ENCODE measurements at regions not wholly inside any gene's neighbourhood (a gene's known extent, or its start where the extent isn't known, plus 50 kb on each side); places are given as distances from the start of the nearest gene placed in this dataset.

GRCh38 chr10:107715565-107715964, 551.1 kb upstream of the SORCS1 start:
- ChIA-PET POLR2A (no interaction called here), CTCF (no interaction called here)
- Mint-ChIP-seq H3K4me1 (no peaks in the 10 kb centered on the region), H3K4me3 (no peak overlapping the region), H3K27me3 (no peaks in the 10 kb centered on the region), H3K27ac (no peak overlapping the region), H3K9me3 (peaks cover 2% of the 10 kb centered on the region), H3K36me3 (ENCODE audit: low read depth) (no peaks in the 10 kb centered on the region)
- DNase-seq (no peak), ATAC-seq (ENCODE audit: low read depth) (no peak)
- intact Hi-C loops (cut with micrococcal nuclease) = no loop called here
- no peak for TF ChIP-seq CTCF (IDR thresholded peaks at IDR 0.05)

GRCh38 chr10:107708981-107709380, 544.5 kb upstream of the SORCS1 start:
- intact Hi-C loops (cut with micrococcal nuclease) = no loop called here
- Mint-ChIP-seq H3K27me3 (no peaks in the 10 kb centered on the region), H3K36me3 (ENCODE audit: low read depth) (no peaks in the 10 kb centered on the region), H3K27ac (no peak overlapping the region), H3K4me3 (no peak overlapping the region), H3K4me1 (no peaks in the 10 kb centered on the region), H3K9me3 (peaks cover 4% of the 10 kb centered on the region)
- ATAC-seq (ENCODE audit: low read depth) (no peak), DNase-seq (no peak)
- POLR2A ChIA-PET = no interaction called here
- TF ChIP-seq CTCF (IDR thresholded peaks at IDR 0.05) = no peak
- CTCF ChIA-PET = no interaction called here

GRCh38 chr10:107706096-107706725, 541.7 kb upstream of the SORCS1 start:
- ChIA-PET POLR2A (no interaction called here), CTCF (no interaction called here)
- H3K4me1 Mint-ChIP-seq = no peaks in the 10 kb centered on the region

GRCh38 chr10:107701943-107702342, 537.4 kb upstream of the SORCS1 start:
- ChIA-PET POLR2A (no interaction called here), CTCF (no interaction called here)
- no peak for ATAC-seq (ENCODE audit: low read depth)
- no peak for DNase-seq
- no peaks in the 10 kb centered on the region for H3K36me3 Mint-ChIP-seq (ENCODE audit: low read depth)
- no peak overlapping the region for H3K27ac Mint-ChIP-seq
- no peaks in the 10 kb centered on the region for H3K4me1 Mint-ChIP-seq
- no peak for TF ChIP-seq CTCF (IDR thresholded peaks at IDR 0.05)
- H3K27me3 Mint-ChIP-seq = no peaks in the 10 kb centered on the region
- H3K4me3 Mint-ChIP-seq = no peak overlapping the region
- peaks cover 1% of the 10 kb centered on the region for H3K9me3 Mint-ChIP-seq
- intact Hi-C loops (cut with micrococcal nuclease) = no loop called here

More at GRCh38 chr10:107706096-107706725, 541.7 kb upstream of the SORCS1 start:
- Mint-ChIP-seq H3K9me3 (peaks cover 4% of the 10 kb centered on the region), H3K4me3 (no peak overlapping the region), H3K36me3 (ENCODE audit: low read depth) (no peaks in the 10 kb centered on the region), H3K27ac (no peak overlapping the region), H3K27me3 (no peaks in the 10 kb centered on the region)
- TF ChIP-seq CTCF (IDR thresholded peaks at IDR 0.05) = no peak
- ATAC-seq (ENCODE audit: low read depth) (no peak), DNase-seq (no peak)
- intact Hi-C loops (cut with micrococcal nuclease) = no loop called here

- Mint-ChIP-seq H3K36me3 (ENCODE audit: low read depth) (no peaks in the 10 kb centered on the region), H3K9me3 (peaks cover 6% of the 10 kb centered on the region), H3K4me3 (no peak overlapping the region), H3K27me3 (no peaks in the 10 kb centered on the region), H3K4me1 (peaks cover 8% of the 10 kb centered on the region), H3K27ac (no peak overlapping the region)
- ATAC-seq (ENCODE audit: low read depth) (no peak), DNase-seq (no peak)
- intact Hi-C loops (cut with micrococcal nuclease) = no loop called here
- no peak for TF ChIP-seq CTCF (IDR thresholded peaks at IDR 0.05)
- POLR2A ChIA-PET = no interaction called here
- CTCF ChIA-PET = no interaction called here
Measured at GRCh38 chr10:107692072-107692471, 527.6 kb upstream of the SORCS1 start.
